ENCODE measurements at regions not wholly inside any gene's neighbourhood (a gene's known extent, or its start where the extent isn't known, plus 50 kb on each side); places are given as distances from the start of the nearest gene placed in this dataset.

DNA sequence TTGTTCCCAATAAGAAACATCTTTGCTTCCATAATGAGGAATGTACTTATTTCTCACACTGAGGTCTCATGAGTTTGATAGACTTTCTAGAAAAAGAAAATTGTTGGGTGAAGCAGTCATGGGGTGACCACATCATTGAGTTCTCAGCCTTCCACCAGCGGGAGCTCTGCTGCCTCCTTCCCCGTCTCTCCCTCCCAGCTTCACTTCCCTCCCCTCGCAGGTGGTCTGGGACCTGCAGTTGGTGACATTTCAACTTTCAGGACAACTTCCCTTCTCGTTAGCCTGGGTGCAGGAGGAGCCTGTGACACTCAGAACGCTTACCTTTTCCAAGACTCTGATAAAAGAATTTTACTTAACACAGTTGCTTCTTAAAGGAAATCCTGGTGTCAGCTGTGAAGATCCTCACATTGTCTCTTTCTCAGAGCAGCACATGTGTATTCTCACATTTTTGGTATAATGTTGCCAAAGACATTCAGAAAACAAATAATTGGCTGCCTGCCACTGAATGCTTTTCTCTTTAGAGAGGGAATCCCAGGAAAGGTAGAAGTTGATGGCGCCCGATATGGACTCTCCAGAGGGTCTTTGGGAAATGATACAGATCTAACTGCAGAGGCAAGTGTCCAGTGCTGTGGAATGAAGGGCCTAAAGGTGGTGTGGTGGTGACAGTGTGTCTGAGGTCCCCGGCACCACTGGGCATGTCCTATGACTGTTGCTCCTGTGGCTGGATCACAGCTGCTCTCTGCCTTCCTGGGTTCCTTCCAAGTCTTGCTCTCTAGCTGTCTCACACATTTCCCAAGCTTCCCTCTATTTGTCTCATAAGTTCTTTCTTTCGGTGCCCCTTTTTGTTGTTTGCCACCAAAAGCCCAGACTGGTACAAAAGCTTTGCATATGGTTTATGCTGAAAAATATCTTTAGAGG, 238.1 kb downstream of the GAS1 start:
- H3K9ac ChIP-seq (ENCODE audit: low read length) = no peak overlapping the region
- H3K9me2 ChIP-seq (ENCODE audit: insufficient read depth, low read length) = no peaks in the 10 kb centered on the region
- no peaks in the 10 kb centered on the region for H4K20me1 ChIP-seq (ENCODE audit: insufficient read depth)
- H3K27ac ChIP-seq (ENCODE audit: low read length) = no peak overlapping the region
- H3K4me2 ChIP-seq (ENCODE audit: low read length) = no peak overlapping the region
- no peak overlapping the region for H2AFZ ChIP-seq (ENCODE audit: low read depth, low read length)
- TF ChIP-seq EZH2 (IDR thresholded peaks at IDR 0.05; ENCODE audit: borderline replicate concordance, insufficient read depth, low read length, poor library complexity, severe bottlenecking) (no peak), POLR2AphosphoS5 (IDR thresholded peaks at IDR 0.05) (no peak), SMC3 (conservative IDR thresholded peaks at IDR 0.05; ENCODE audit: poor library complexity) (no peak), EP300 (conservative IDR thresholded peaks at IDR 0.05; ENCODE audit: poor library complexity, severe bottlenecking) (no peak), RAD21 (conservative IDR thresholded peaks at IDR 0.05) (no peak), TAF1 (IDR thresholded peaks at IDR 0.05; ENCODE audit: low read depth) (no peak), MXI1 (conservative IDR thresholded peaks at IDR 0.05; ENCODE audit: poor library complexity, severe bottlenecking) (no peak)
- TF ChIP-seq, protein P1, sequence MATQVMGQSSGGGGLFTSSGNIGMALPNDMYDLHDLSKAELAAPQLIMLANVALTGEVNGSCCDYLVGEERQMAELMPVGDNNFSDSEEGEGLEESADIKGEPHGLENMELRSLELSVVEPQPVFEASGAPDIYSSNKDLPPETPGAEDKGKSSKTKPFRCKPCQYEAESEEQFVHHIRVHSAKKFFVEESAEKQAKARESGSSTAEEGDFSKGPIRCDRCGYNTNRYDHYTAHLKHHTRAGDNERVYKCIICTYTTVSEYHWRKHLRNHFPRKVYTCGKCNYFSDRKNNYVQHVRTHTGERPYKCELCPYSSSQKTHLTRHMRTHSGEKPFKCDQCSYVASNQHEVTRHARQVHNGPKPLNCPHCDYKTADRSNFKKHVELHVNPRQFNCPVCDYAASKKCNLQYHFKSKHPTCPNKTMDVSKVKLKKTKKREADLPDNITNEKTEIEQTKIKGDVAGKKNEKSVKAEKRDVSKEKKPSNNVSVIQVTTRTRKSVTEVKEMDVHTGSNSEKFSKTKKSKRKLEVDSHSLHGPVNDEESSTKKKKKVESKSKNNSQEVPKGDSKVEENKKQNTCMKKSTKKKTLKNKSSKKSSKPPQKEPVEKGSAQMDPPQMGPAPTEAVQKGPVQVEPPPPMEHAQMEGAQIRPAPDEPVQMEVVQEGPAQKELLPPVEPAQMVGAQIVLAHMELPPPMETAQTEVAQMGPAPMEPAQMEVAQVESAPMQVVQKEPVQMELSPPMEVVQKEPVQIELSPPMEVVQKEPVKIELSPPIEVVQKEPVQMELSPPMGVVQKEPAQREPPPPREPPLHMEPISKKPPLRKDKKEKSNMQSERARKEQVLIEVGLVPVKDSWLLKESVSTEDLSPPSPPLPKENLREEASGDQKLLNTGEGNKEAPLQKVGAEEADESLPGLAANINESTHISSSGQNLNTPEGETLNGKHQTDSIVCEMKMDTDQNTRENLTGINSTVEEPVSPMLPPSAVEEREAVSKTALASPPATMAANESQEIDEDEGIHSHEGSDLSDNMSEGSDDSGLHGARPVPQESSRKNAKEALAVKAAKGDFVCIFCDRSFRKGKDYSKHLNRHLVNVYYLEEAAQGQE (IDR thresholded peaks at IDR 0.05; ENCODE audit: borderline replicate concordance) = no peak
- TF ChIP-seq, protein P2, sequence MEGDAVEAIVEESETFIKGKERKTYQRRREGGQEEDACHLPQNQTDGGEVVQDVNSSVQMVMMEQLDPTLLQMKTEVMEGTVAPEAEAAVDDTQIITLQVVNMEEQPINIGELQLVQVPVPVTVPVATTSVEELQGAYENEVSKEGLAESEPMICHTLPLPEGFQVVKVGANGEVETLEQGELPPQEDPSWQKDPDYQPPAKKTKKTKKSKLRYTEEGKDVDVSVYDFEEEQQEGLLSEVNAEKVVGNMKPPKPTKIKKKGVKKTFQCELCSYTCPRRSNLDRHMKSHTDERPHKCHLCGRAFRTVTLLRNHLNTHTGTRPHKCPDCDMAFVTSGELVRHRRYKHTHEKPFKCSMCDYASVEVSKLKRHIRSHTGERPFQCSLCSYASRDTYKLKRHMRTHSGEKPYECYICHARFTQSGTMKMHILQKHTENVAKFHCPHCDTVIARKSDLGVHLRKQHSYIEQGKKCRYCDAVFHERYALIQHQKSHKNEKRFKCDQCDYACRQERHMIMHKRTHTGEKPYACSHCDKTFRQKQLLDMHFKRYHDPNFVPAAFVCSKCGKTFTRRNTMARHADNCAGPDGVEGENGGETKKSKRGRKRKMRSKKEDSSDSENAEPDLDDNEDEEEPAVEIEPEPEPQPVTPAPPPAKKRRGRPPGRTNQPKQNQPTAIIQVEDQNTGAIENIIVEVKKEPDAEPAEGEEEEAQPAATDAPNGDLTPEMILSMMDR (IDR thresholded peaks at IDR 0.05; ENCODE audit: poor library complexity, severe bottlenecking) = no peak
- no peaks in the 10 kb centered on the region for H3K79me2 ChIP-seq (replicated peaks; ENCODE audit: insufficient read depth, low read length)
- no peaks in the 10 kb centered on the region for H3K9me3 ChIP-seq (ENCODE audit: low read length)
- no peaks in the 10 kb centered on the region for H3K36me3 ChIP-seq (ENCODE audit: insufficient read depth, low read length)
- no peaks in the 10 kb centered on the region for H3F3A ChIP-seq (ENCODE audit: insufficient read depth, low read length, poor library complexity, severe bottlenecking)
- no peaks in the 10 kb centered on the region for H3K27me3 ChIP-seq (ENCODE audit: insufficient read depth, low read depth, low read length)
- no peak overlapping the region for H3K4me3 ChIP-seq (ENCODE audit: low read length)

DNA sequence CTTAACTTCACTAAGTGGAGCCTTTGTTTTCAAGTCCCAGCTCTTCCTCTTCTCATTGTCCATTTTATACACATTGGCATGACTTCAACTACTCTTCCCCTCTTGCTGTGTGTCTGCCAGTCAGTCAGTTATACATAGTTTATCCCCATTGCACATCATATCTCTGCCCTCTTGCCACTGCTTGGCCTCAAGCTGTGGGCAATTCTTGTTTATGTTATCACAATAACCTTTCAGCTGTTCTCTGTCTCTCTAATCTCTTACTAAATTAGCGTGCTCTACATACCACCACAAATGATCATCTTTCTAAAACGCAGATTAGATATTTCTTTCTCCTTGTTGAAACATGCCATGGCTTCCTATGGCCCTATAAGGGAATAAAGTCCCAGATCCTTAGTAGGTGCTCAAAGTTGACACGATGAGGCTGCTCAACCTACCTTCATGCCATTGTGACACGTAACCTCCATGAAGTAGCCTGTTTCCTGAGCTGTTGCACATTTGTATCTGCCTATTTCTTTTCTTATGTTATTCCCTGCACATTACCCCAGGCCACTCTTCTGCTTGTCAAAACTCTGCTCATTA, 239.3 kb downstream of the GAS1 start:
- Histone ChIP-seq H3K36me3 (ENCODE audit: insufficient read depth, low read length) (no peaks in the 10 kb centered on the region), H3K9me2 (ENCODE audit: insufficient read depth, low read length) (no peaks in the 10 kb centered on the region), H3K27me3 (ENCODE audit: insufficient read depth, low read depth, low read length) (no peaks in the 10 kb centered on the region), H2AFZ (ENCODE audit: low read depth, low read length) (no peak overlapping the region), H3K79me2 (replicated peaks; ENCODE audit: insufficient read depth, low read length) (no peaks in the 10 kb centered on the region), H4K20me1 (ENCODE audit: insufficient read depth) (no peaks in the 10 kb centered on the region), H3F3A (ENCODE audit: insufficient read depth, low read length, poor library complexity, severe bottlenecking) (no peaks in the 10 kb centered on the region), H3K27ac (ENCODE audit: low read length) (no peak overlapping the region), H3K4me2 (ENCODE audit: low read length) (no peak overlapping the region), H3K9me3 (ENCODE audit: low read length) (no peaks in the 10 kb centered on the region), H3K4me3 (ENCODE audit: low read length) (no peak overlapping the region), H3K9ac (ENCODE audit: low read length) (no peak overlapping the region)
- TF ChIP-seq TAF1 (IDR thresholded peaks at IDR 0.05; ENCODE audit: low read depth) (no peak), SMC3 (conservative IDR thresholded peaks at IDR 0.05; ENCODE audit: poor library complexity) (no peak), EZH2 (IDR thresholded peaks at IDR 0.05; ENCODE audit: borderline replicate concordance, insufficient read depth, low read length, poor library complexity, severe bottlenecking) (no peak), MXI1 (conservative IDR thresholded peaks at IDR 0.05; ENCODE audit: poor library complexity, severe bottlenecking) (no peak), POLR2AphosphoS5 (IDR thresholded peaks at IDR 0.05) (no peak)
- TF ChIP-seq, protein P1 (IDR thresholded peaks at IDR 0.05; ENCODE audit: borderline replicate concordance) = no peak

Data from neural cell (in vitro differentiated cells).